ENCODE measurements at regions not wholly inside any gene's neighbourhood (a gene's known extent, or its start where the extent isn't known, plus 50 kb on each side); places are given as distances from the start of the nearest gene placed in this dataset.
"Not testable (repeated sequence)": the region's sequence is repeated elsewhere in the genome, so short reads cannot be mapped to it uniquely, and the experiment has no call there.

DNA sequence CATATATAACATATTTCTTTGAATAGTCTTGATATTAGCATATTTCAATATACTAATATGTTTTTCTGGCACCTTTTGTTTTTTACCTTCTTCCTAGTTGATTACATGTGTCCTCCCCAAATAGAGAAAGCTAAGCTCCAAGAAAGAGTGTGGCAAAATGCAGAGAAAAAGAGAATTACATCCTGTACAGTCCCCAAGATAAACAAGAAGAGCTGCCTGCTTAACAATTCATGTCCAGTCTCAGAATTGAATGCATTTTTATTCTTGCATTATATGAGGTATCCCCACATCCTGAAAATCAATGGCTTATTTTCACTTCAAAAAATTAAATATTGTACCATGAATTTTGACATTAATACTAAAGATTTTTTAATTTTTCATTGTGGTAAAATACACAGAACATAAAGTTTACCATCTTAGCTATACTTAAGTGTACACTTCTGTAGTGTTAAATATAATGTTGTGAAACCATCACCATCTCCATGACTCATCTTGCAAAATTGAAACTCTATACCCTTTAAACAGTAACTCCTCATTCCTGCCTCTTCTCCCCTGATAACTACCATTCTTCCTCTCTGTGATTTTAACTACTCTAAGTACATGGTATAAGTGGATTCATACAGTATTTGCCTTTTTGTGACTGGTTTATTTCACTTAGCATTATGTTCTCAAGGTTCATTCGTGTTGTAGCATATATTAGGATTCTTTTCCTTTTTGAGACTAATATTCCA is 490.3 kb downstream of the COL12A1 start:
- no peak for DNase-seq (ENCODE audit: low spot score)

DNA sequence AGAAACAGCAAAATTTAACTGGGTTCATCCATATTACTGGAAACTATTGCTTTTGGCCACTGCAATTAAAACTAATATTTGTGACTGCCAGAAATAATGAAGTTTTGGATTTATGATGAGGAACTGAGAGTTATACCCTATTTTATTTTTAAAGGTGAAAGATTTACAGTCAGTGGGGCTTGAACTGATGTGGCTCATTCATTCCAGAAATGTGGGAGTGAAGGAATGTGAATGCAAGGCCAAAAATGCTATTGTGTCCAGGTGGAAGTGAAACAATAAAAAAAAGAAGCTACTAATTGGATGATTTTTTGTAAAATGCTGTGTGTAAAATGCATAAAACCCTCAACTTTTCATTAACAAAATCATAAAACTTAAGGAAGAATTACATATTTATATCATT is 491.9 kb downstream of the COL12A1 start:
- DNase-seq (ENCODE audit: low spot score): no peak

DNA sequence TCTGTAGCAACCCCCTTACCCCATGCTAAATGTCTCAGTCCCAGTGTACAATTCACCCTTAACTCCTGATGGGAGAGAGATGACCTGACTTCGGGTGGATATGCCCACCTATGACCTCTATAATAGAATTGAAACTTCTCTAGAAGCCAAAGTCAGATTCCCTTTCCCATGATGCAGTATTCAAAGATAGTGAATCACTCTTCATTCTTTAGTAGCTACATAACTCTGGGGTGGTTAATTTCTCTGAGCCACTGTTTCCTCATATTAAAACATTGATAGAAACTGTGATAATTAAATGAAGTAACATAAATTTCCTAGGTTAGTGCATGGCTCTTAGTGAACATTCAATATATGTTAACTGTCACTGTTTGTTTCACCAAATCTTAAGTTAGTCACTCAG is 500.4 kb downstream of the COL12A1 start:
- DNase-seq (ENCODE audit: low spot score): no peak

DNA sequence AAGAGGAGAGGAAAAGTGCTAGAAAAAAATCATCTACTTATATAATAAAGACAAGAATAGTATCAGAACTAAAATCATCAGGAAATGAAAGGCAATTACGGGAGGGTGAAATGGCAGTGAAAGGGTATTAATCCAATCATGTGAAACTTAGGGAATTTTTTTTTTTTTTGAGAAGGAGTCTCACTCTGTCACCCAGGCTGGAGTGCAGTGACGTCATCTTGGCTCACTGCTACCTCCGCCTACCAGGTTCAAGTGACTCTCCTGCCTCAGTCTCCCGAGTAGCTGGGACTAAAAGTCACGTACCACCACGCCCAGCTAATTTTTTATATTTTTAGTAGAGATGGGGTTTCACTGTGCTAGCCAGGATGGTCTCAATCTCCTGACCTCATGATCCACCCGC is 501.3 kb downstream of the COL12A1 start:
- not testable (repeated sequence) for DNase-seq (ENCODE audit: low spot score)

DNA sequence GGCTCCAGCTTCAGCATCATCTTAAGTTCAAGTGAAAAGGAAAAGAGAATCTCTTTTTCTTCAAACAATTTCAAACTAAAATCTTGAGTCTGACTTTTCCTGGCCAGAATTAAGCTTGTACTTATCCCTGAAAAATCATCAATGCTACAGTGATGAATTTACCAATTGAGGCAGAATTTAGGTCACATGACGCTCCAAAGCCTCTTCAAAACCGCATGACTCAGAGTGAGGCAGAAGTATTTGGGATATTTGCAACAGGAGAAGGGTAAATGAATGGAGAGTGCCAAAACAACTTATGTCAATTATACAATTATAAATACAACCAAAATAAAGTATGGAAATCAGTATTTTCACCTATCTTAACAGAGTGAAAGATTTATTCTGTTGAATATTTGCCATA is 515.5 kb downstream of the COL12A1 start:
- DNase-seq (ENCODE audit: low spot score): no peak

DNA sequence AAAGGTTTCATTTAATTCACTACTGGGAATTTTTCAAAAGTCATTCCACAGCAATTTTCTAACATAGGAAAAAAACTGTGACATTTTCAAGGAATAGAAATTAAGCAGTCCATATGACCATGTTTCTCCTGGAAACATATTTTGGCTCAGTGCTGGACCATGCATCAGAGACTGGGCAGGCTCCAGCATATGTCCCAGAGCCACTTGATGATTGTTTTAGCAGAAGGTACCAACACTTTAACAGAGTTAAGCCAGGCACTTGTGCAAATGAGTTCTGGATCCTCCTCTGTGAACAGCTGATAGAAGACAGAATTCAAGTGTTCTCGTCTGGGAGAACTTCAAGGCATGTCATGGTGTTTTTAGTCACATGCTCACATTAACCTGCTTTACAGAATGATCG is 516.3 kb downstream of the COL12A1 start:
- no peak for DNase-seq (ENCODE audit: low spot score)

DNA sequence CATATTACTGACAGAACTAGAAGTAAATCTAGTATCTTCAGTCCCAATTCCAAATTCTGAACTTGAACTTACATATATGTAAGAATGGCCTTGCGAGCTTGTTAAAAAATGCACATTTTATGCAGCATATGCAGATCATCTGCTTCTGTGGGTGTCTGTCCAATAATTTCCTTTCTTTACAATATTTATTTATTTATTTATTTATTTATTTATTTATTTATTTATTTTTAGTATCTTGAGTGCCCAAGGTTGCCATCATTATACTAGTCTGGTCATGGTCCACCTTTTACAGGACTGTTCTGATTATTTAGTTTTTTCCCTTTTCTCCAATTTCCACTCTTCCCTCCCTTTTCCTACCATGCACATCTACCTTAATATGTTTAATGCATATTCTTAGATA is 528.4 kb downstream of the COL12A1 start:
- no peak for DNase-seq (ENCODE audit: low spot score)

DNA sequence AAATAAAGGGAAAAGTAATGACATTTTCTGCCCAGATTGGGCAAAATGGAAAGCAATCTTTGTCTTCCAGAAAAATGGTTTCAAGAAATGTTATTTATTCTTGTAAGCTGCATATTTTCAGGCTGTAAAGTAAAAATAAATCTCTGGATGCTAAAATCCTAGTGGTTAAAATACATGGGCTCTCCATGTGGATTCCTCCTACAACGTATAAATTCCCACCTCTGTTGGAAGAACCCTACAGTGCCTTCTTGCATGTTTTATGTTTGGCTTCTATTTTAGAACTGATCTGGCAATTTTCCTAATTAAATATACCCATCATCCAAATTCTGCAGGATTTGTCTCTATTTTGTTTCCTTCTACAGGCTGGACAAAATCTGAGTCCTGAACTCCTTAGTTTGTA is 528.9 kb downstream of the COL12A1 start:
- no peak for DNase-seq (ENCODE audit: low spot score)

DNA sequence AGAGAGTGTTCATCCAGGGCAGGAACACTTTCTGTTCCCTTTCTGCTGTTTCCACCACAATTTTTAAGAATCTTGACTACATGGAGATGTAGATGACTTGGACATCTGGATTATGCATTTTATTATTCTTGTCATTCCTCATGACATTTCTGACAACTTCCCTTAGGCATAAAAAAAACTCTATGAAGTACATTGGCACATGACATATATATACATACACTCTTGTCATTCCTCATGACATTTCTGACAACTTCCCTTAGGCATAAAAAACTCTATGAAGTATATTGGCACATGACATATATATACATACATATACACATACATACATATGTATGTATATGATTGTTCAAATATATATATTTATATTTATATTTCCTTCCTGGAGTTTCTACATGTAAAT is 531.5 kb downstream of the COL12A1 start:
- DNase-seq (ENCODE audit: low spot score): no peak

DNA sequence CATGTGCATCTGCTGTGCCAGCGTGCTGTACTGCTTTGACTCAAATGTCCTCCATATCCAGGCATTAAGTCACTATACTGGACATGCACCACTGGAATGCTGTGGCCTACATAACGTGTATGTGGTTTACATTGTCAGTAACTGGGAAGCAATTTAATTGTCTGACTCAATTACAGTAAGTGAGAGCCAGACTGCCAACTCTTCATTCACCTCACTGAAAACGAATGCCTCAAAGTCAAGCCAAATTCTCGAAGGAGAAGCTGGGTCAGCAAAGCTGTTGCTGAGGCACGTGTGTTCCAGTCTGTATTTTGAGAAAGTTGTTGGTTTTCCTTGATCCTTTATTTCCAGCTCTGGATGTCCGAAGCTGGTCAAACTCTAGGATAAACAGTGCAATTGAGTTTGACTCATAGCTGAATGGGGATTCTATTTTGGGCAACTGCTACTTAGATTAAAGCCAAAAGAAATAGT is 534.3 kb downstream of the COL12A1 start:
- no peak for DNase-seq (ENCODE audit: low spot score)

DNA sequence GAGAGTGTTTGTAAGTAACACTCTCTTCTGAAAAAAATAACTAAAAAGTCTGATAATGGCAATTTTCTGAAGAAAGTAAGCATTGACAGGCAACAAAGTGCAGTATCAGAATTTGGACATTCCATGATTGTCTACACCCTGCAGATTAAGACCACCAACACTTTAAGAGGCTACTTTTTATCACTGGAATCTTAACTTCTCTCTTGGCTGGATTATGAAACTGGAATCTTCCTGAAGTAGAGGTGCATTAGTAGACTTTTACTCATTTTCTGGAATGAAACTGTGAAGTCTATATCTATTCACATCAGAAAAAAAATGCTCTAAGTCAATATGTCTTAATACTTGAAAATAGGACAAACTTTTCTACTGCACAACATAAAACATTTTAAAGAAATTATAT is 547.5 kb downstream of the COL12A1 start:
- DNase-seq (ENCODE audit: low spot score): no peak

DNA sequence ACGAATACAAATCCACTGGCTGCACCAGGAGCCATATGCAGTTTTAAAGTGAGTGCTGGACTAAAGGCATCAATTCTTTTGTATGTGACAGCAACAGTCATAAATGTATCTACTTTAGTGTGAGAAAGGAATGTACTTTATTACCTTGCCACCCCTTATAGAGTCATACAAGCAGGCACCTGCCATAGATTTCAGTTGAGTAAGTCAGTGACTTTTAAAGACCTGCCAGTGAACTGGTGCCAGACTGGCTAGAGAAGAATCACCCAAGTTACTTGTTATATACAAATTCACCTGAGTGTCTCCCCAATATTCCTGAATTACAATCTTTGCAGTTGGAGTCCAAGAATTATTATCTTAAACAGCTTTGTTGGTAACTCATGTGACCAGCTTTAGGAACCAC is 547.9 kb downstream of the COL12A1 start:
- no peak for DNase-seq (ENCODE audit: low spot score)

DNA sequence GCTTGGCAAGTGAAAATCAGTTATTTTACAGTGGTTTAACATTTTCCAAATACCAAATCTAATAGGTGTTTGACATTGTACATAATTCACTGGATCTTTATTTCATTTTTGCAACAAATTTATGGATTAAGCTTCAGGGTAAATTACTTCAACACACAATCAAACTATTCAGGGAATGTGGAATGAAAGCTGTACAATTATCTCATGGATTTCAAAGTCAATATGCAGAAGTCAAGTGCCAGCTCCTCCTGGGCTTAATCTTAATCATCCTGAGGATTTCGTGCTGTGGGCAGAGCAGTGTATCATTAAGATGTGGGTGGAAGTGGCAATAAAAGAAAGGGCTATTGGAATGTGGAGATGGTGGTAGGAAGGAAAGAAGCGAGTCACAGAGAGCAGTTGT is 548.8 kb downstream of the COL12A1 start:
- DNase-seq (ENCODE audit: low spot score): no peak

DNA sequence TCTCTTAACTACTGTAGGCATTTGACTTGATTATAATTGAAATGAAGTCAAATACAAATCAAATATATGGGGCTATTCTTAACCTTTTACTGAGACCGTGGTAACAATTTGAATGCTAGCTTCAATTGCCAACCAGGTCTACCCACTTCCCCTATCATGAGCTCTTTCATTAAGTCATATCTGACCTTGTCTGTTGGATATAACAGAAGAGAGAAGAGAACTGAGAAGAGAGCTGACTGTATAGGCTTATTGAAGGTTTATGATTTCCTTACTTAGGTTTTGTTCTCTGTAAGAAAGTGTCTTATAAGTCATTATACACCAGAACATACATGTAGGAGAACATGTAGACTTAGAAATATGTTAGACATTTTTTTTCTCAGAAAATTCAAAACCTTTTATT is 549.4 kb downstream of the COL12A1 start:
- DNase-seq (ENCODE audit: low spot score): no peak

DNA sequence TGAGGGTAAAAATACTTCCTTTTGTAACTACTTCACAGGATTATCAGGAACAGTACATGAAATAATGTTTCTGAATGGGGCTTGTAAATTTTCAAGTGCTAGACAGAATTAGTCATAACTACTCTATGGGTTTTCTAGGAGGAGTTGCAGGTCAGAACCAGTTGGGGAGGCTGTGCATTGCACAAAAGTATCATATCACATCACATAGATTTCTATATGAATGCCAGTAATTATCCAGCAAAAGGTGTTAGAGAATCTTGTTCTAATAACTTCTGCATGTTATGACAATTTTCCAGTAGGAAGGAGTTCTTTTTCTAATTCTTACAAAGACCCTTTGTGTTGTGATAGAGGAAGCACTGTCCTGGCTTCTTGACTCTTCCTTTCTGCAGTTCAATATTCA is 551.6 kb downstream of the COL12A1 start:
- no peak for DNase-seq (ENCODE audit: low spot score)

DNA sequence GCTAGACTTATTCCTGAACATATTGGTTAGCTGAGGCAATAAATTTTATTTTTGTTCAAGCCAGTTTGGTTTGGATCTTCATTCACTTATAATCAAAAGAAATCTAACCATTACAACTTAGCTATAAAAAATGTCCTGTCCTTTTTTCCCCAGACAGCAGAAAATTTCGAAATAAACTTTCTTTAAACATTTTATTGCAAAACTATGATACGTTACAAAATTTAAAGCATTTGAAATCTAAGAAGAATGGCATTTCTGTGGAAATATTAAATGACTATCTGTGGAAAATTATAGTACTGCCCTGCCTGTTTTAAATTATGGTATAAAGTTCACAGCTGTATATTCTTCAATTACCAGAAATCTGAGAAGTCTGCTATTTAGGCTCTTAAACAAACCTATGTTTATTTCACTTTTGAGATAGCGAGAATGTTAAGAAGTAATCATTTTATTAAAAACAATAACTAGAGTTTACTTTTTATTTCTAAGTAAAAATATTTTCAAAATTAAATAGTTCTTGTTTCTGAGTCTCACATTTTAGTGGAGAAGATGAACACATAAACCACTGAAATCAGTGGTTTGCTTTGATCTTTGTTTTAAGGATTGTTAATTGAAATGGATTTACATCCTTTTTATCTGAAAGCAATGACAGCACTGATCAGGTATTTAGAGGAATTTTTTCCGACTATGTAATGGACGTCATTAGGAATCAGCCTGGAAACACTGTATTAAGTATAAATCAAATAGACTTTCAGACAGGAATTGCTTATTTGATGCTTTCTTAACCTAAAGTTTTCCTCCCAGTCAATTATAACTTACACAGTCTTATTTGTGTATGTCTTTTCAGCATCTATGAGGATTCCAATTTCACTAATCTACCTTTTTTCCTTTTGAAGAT is 553.7 kb downstream of the COL12A1 start:
- DNase-seq (ENCODE audit: low spot score): no peak

DNA sequence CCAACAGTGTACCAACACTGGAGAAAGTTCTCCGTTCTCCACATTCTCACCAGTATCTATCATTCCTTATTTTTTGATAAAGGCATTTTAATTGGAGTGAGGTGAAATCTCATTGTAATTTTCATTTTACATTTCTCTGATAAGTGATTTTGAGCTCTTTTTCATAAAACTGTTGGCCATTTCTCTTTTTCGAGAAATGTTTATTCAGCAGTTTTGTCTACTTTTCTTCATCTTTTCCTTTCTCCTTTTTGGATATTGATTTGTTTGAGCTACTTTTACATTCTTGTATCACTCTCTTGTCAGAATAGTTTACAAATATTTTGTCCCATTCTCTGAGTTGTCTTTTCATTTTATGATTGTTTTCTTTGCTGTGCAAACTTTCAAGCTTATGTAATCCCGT is 555.2 kb downstream of the COL12A1 start:
- no peak for DNase-seq (ENCODE audit: low spot score)

DNA sequence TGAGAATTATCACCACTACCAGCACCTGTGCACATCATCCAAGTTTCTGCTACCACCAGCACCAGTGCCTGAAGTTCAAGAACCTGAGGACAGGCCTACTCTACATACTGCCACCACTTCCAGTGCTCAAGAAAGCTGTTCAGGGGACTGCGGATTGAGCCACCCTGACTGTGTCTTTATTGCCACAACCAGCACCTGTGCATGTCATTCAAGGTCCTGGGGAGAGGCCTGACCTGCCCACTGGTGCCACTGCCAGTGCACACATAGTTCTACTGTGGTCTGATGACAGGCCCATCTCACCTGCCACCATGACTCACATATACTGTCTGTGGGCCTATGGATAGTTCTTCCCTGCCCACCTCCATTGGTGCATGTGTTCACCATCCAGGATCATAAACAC is 559.4 kb downstream of the COL12A1 start:
- DNase-seq (ENCODE audit: low spot score): no peak

DNA sequence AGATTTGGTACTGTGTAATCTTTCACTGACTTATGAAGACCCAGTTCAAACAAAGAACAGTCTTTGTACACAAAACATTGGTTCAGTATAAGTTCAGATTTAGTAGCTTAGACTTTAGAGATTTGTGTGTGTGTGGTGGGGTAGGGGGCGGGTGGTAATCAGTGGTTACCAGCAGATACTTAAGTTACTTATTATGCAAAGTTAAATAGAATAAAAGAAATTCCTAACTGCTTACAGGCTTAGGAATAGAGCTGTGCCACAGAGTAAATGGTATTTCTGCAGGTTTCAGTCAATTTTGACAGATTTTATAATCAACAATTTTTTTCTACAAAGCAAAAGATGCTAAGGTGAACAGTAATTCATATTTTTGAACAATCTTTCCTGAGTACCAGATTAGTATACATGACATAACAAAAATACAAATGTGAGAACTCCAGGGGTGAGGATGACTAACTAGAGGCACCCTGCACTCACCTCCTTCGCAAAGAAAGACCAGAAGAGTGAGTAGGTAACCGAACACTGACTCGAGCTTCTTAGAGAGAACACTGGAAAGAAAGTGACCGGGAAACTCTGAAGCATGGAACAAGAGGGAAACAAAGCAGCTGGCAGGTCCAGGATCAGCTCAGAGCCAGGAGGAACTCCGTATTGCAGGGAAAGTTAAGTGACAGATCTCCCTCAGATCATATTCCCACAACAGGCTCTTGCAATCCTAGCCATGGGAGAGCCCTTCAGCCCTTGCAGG is 560.6 kb downstream of the COL12A1 start:
- no peak for DNase-seq (ENCODE audit: low spot score)

DNA sequence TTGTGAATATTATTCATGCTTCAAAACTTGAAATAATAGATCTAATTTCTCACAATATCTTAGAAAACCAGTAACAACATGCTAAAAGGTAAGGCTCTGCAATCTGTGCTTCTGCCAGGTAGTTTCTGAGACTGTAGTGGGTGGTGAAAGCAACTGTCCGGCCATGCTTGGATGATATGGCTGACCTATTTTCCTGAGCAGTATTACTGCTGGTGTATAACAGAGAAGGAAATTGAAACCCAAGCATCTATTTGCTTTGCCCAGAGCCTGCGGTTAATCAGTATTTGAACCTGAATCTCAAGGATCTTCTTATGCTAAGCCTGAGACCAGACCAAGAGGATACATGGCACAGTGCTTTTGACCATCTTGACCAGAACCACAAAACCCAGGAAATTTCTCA is 563.8 kb downstream of the COL12A1 start:
- no peak for DNase-seq (ENCODE audit: low spot score)

DNA sequence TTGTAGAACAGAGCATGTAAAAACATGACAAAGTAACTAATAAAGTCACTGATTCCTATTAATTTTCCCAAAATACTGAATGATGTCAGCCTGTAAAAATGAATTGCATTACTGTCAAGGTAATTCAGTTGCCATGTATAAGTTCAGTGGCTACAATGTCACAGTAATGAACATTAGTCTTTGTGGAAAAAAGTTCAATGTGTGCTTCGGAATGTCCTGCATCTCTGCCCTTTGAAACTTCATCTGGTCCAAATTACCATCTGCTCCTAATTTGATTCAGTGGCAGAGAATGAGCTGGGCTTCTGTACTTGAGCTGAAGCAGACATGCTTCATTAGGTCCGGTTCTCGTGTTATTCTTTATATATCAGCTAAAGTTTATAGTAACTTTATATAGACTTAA is 567.4 kb downstream of the COL12A1 start:
- DNase-seq (ENCODE audit: low spot score): no peak

DNA sequence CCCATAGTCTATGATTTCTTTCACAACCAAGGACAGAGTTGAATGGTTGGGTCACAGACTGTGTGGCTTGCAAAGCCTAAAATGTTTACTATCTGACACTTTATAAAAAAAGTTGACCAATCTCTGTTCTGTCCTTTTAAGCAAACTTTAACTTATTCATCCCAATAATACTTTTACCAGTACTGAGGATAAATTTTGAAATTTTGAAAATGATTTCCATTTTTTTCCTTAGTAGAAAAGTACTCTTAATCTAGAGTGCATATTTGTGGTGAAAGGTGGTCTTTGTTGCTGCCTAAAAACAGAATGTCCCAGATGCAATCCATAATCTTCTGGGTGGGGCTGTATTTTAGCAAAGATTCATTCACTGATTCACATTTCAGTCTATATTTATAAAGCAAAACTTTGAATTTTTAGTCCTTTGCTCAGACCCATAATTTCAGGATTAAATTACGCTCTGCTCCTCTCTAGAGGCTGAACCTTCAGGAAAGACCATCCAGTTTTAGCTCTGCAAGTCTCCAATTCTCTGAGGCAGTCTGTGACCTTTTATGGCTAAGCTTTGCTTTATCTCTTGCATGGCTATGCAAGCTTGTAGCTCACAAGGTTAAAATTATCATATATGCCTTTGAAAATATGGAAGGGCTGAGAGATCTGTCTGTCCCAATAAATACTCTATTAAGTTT is 573.5 kb downstream of the COL12A1 start:
- no peak for DNase-seq (ENCODE audit: low spot score)
